GM06990 (cell line): ENCODE measurements at regions not wholly inside any gene's neighbourhood (a gene's known extent, or its start where the extent isn't known, plus 50 kb on each side); places are given as distances from the start of the nearest gene placed in this dataset.
"Not testable (repeated sequence)": the region's sequence is repeated elsewhere in the genome, so short reads cannot be mapped to it uniquely, and the experiment has no call there.

Source experiments
- DNase-seq: peaks from one replicate; pipeline ENCODE4 v3.0.0-alpha.2; 2011; ENCODE audit not compliant: insufficient read length; ENCODE audit errors: extremely low read depth
- H3K27me3 ChIP-seq: replicated peaks from 2 replicates; pipeline ENCODE4 v1.6.0; 2011; ENCODE audit warnings: low read length; ENCODE audit not compliant: control insufficient read depth, insufficient read depth
- H3K36me3 ChIP-seq: 2 replicates; pipeline ENCODE4 v1.5.1; 2011; ENCODE audit warnings: low read length; ENCODE audit not compliant: control insufficient read depth, insufficient read depth
- H3K4me3 ChIP-seq: replicated peaks from 2 replicates; pipeline ENCODE4 v1.5.1; 2011; ENCODE audit warnings: low read depth, mild to moderate bottlenecking, control low read depth, low read length
- CTCF ChIP-seq: IDR thresholded peaks from 2 replicates; pipeline ENCODE4 v1.5.1; 2011; ENCODE audit warnings: low read length, control low read depth, mild to moderate bottlenecking, inconsistent platforms; ENCODE audit not compliant: insufficient read depth, poor library complexity, severe bottlenecking

- no peak for DNase-seq
- H3K36me3 ChIP-seq, result no peaks in the 10 kb centered on the region
- no peaks in the 10 kb centered on the region for H3K27me3 ChIP-seq
- no peak for TF ChIP-seq CTCF
- no peak overlapping the region for H3K4me3 ChIP-seq
Measured at GRCh38 chr1:68751723-68752122, 254.8 kb upstream of the DEPDC1 start.

- Histone ChIP-seq H3K4me3 (no peak overlapping the region), H3K27me3 (no peaks in the 10 kb centered on the region), H3K36me3 (no peaks in the 10 kb centered on the region)
- no peak for TF ChIP-seq CTCF
- DNase-seq, result no peak
Measured at GRCh38 chr1:68758666-68759209, 261.9 kb upstream of the DEPDC1 start.

GRCh38 chr1:68767941-68768340 is 271.1 kb upstream of the DEPDC1 start:
- H3K4me3 ChIP-seq, result no peak overlapping the region
- H3K36me3 ChIP-seq, result no peaks in the 10 kb centered on the region
- TF ChIP-seq CTCF, result no peak
- no peak for DNase-seq
- no peaks in the 10 kb centered on the region for H3K27me3 ChIP-seq

GRCh38 chr1:68770817-68771216 is 273.9 kb upstream of the DEPDC1 start:
- TF ChIP-seq CTCF, result no peak
- DNase-seq, result no peak
- H3K4me3 ChIP-seq, result no peak overlapping the region

GRCh38 chr1:68777851-68778250 is 281.0 kb upstream of the DEPDC1 start:
- TF ChIP-seq CTCF, result no peak
- no peaks in the 10 kb centered on the region for H3K27me3 ChIP-seq
- no peak for DNase-seq
- no peaks in the 10 kb centered on the region for H3K36me3 ChIP-seq
- H3K4me3 ChIP-seq, result no peak overlapping the region

More at GRCh38 chr1:68770817-68771216, 273.9 kb upstream of the DEPDC1 start:
- Histone ChIP-seq H3K27me3 (no peaks in the 10 kb centered on the region), H3K36me3 (no peaks in the 10 kb centered on the region)

GRCh38 chr1:68779841-68780240 is 283.0 kb upstream of the DEPDC1 start:
- H3K36me3 ChIP-seq, DNase-seq, H3K4me3 ChIP-seq, H3K27me3 ChIP-seq: not testable (repeated sequence)
